ENCODE measurements at regions not wholly inside any gene's neighbourhood (a gene's known extent, or its start where the extent isn't known, plus 50 kb on each side); places are given as distances from the start of the nearest gene placed in this dataset.
"Not testable (repeated sequence)": the region's sequence is repeated elsewhere in the genome, so short reads cannot be mapped to it uniquely, and the experiment has no call there.

DNA sequence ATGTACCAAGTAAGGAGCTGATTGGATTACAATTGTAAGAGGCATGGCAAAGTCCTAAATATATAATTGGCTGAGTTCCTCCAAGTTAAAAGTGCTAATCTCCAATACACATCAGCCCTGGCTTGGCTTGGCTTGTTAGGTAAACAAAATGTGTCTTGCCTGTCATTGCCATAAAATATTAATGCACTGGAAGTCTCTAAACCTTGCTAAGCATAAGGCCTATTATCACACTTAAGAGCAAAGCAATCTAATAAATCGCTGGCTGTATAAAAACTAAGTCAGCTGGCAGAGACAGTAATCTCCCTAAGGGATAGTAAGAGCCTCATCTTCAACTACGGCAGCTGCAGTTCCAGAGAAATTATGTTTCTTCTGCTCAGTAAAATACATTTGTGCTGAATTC is 418.6 kb upstream of the GRAMD2B start:
- peak; percentile 27 for DNase-seq (ENCODE audit: low read depth)
- no peak overlapping the region for H3K4me3 ChIP-seq (ENCODE audit: low read depth, low read length)
- TF ChIP-seq, protein P1, sequence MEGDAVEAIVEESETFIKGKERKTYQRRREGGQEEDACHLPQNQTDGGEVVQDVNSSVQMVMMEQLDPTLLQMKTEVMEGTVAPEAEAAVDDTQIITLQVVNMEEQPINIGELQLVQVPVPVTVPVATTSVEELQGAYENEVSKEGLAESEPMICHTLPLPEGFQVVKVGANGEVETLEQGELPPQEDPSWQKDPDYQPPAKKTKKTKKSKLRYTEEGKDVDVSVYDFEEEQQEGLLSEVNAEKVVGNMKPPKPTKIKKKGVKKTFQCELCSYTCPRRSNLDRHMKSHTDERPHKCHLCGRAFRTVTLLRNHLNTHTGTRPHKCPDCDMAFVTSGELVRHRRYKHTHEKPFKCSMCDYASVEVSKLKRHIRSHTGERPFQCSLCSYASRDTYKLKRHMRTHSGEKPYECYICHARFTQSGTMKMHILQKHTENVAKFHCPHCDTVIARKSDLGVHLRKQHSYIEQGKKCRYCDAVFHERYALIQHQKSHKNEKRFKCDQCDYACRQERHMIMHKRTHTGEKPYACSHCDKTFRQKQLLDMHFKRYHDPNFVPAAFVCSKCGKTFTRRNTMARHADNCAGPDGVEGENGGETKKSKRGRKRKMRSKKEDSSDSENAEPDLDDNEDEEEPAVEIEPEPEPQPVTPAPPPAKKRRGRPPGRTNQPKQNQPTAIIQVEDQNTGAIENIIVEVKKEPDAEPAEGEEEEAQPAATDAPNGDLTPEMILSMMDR (IDR thresholded peaks at IDR 0.05; ENCODE audit: insufficient read depth, low read depth, low read length), result no peak

DNA sequence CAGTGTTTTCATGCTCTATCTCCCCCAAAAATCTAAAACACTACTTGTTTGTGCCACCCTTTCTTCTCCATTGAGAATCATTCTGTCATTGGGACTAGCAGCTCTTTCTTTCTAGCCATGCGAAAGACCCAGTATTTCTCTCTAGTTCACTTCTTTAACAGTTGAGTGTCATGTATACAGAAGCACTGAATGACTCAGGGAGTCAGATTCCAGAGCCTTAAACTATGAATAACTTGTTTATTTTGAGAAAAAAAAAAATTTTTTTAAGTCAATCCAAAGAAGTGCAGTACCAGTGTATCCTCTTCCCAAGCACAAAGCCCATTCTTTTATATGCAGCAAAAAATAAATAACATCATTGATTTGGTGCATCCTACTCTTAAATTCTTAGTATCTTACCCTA is 415.4 kb upstream of the GRAMD2B start:
- H3K4me3 ChIP-seq (ENCODE audit: low read depth, low read length), result no peak overlapping the region
- peak; percentile 19 for DNase-seq (ENCODE audit: low read depth)
- TF ChIP-seq, protein P1 (IDR thresholded peaks at IDR 0.05; ENCODE audit: insufficient read depth, low read depth, low read length), result no peak

DNA sequence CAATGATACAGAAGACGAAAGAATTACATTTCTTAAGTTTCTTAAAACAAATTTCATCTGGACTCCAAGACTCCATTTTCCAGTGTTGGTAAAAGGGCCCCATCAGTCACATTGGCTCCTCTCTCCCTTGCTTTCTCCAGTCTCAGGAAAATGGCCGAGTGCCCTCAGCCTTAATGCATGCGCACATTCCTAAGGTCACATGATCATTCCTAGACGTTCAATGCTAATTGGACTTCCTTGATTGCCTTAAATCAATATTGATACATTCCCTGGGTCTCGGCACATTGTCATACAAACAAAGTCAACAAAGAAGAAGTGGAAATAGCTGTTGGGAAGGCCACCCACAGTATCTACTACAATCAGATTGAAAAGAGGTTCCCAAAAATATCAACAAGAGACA is 413.6 kb upstream of the GRAMD2B start:
- TF ChIP-seq, protein P1 (IDR thresholded peaks at IDR 0.05; ENCODE audit: insufficient read depth, low read depth, low read length), result no peak
- DNase-seq (ENCODE audit: low read depth), result no peak
- H3K4me3 ChIP-seq (ENCODE audit: low read depth, low read length), result no peak overlapping the region

DNA sequence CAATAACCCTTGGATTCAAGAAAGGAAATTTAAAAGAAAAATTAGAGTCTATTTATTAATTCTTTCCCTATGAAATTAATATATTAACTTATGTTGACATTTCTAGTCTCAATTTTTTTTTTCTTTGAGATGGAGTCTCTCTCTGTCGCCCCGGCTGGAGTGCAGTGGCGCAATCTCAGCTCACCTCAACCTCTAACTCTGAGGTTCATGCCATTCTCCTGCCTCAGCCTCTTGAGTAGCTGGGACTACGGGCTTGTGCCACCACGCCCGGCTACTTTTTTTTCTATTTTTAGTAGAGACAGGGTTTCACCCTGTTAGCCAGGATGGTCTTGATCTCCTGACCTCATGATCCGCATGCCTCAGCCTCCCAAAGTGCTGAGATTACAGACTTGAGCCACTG is 411.7 kb upstream of the GRAMD2B start:
- DNase-seq (ENCODE audit: low read depth); H3K4me3 ChIP-seq (ENCODE audit: low read depth, low read length): not testable (repeated sequence)

DNA sequence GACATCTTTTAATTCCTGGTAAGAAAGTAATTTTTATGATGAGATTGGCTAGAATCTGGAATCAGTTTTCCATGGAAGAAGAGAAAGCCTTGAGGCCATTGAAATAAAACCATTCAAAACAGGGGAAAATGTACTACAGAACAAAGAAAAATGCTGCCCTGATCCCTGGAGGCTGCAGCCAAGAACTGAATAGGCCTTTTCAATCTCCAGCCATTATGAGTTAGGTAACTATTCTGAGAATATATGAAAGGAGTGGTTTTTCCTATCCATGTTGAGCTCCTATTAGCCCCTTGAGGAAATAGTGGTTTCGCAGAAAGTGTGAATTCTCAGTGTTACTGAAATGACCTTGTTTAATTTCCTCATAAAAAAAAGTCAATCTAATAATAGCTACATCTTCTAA is 408.5 kb upstream of the GRAMD2B start:
- TF ChIP-seq, protein P1 (IDR thresholded peaks at IDR 0.05; ENCODE audit: insufficient read depth, low read depth, low read length), result no peak
- DNase-seq (ENCODE audit: low read depth), result no peak
- H3K4me3 ChIP-seq (ENCODE audit: low read depth, low read length), result no peak overlapping the region

DNA sequence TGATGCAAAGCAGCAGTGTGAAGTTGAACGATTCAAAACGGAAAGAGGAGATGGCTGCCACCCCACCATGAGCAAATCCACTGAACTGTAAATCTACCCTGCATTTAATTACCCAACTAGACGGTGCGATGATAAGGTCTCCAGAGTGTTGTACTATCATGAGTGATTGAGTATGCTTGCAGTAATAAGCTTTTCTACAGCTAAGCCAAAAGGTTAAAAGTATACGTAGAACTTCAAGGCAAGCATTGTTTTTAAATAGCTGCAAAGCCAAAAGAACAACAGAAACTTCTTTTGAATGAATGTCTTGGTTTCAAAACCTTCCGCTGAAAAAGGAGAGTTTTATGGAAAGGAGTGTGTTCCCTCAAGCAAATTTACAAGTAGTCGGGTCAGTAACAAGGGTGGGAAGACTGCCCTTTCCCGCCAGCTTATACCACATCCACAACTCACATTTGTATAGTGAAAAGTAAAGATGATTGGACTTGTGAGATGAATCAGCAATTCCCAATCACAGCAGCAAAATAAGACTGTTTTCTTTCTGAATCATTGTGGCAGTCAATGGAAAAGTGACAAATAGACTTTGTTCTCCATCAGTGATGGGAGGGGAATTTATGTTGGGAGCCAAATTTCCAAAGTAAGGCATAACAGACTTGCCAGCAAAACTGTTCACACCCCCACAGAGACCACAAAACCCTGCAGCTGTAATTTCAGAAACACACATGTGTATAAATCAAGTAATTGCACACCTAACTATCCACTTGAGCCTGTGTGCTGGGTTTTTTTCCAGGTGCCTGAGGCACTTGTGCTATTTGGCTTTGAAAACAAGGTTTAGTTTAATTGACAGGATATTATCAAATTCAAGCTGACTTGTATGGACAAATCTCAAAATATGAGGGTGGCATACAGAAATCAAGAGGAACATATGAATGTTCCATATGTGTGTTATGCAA is 407.7 kb upstream of the GRAMD2B start:
- H3K4me3 ChIP-seq (ENCODE audit: low read depth, low read length), result no peak overlapping the region
- DNase-seq (ENCODE audit: low read depth), result peak; percentile 20
- TF ChIP-seq, protein P1 (IDR thresholded peaks at IDR 0.05; ENCODE audit: insufficient read depth, low read depth, low read length), result no peak

DNA sequence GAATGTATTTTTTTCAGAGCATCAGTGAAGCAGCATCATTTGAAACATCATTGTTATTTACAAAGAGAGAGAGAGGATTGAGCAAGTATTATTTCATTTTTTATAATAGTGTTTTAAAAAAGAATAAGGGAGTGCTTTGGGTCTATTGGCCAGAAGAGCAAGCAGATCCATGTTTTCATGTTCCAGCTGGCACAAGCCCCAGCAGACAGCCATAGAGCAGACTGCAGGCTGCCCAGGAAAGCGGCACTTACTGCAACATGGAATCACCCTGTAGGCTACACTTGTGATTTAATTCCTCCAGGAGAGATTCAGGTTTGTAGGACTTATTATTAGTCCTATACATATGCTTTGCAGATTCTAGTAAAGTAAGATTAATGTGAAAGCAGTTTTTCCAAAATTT is 407.0 kb upstream of the GRAMD2B start:
- TF ChIP-seq, protein P1 (IDR thresholded peaks at IDR 0.05; ENCODE audit: insufficient read depth, low read depth, low read length), result no peak
- H3K4me3 ChIP-seq (ENCODE audit: low read depth, low read length), result no peak overlapping the region
- no peak for DNase-seq (ENCODE audit: low read depth)

Measured in fibroblast of villous mesenchyme (primary cell).